ENCODE measurements at regions not wholly inside any gene's neighbourhood (a gene's known extent, or its start where the extent isn't known, plus 50 kb on each side); places are given as distances from the start of the nearest gene placed in this dataset.

GRCh38 chr18:68604256-68604655 lies 110.7 kb downstream of the TMX3 start:
- FAIRE-seq = no peak
- intact Hi-C loops (cut with DNase I) = no loop called here

DNA sequence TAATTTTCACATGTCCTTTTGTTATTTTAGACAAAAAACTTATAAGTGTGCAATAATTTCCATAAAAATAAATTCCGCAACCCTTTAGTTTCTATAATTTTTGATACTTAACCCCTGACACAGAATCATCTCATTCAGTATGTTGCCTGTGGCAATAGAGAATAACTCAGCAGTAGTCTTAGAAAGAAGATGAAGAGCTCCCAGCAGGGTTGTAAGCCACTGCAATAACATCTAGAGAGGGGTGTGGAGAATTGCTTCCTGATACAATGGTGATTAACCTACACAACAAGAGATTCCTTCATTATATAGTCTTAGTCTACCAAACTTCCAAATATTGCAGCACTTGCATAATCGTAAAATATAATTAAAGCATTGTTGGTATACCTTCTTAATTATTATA lies 118.9 kb downstream of the TMX3 start:
- no peaks in the 10 kb centered on the region for H3K27me3 ChIP-seq (ENCODE audit: control insufficient read depth, insufficient read depth, low read length)
- no peak overlapping the region for H3K4me3 ChIP-seq (ENCODE audit: low read length in 3 of 3)
- no peak for FAIRE-seq
- no peak for TF ChIP-seq CTCF (IDR thresholded peaks at IDR 0.05; ENCODE audit: borderline replicate concordance, extremely low read depth, insufficient read depth)
- DNase-seq = no peak
- H3K27ac ChIP-seq (ENCODE audit: low read depth in 2 of 2, low read length in 2 of 2) = no peak overlapping the region
- no peaks in the 10 kb centered on the region for H3K36me3 ChIP-seq (ENCODE audit: control insufficient read depth in 2 of 3, insufficient read depth in 3 of 3, low read length in 3 of 3)
- no peaks in the 10 kb centered on the region for H3K4me1 ChIP-seq (ENCODE audit: control insufficient read depth in 2 of 3, insufficient read depth in 2 of 3, low read depth in 1 of 3, low read length in 3 of 3)
- no peak overlapping the region for H3K9ac ChIP-seq (ENCODE audit: low read length in 3 of 3)
- no peaks in the 10 kb centered on the region for H3K9me3 ChIP-seq (ENCODE audit: control insufficient read depth in 2 of 3, insufficient read depth in 1 of 3, low read length in 3 of 3)
- intact Hi-C loops (cut with DNase I) = no loop called here

More at GRCh38 chr18:68604256-68604655, 110.7 kb downstream of the TMX3 start:
- Histone ChIP-seq H3K27me3 (ENCODE audit: control insufficient read depth, insufficient read depth, low read length) (no peaks in the 10 kb centered on the region), H3K36me3 (ENCODE audit: control insufficient read depth in 2 of 3, insufficient read depth in 3 of 3, low read length in 3 of 3) (no peaks in the 10 kb centered on the region), H3K9me3 (ENCODE audit: control insufficient read depth in 2 of 3, insufficient read depth in 1 of 3, low read length in 3 of 3) (no peaks in the 10 kb centered on the region), H3K4me3 (ENCODE audit: low read length in 3 of 3) (no peak overlapping the region), H3K27ac (ENCODE audit: low read depth in 2 of 2, low read length in 2 of 2) (no peak overlapping the region), H3K9ac (ENCODE audit: low read length in 3 of 3) (no peak overlapping the region), H3K4me1 (ENCODE audit: control insufficient read depth in 2 of 3, insufficient read depth in 2 of 3, low read depth in 1 of 3, low read length in 3 of 3) (no peaks in the 10 kb centered on the region)
- peak in 1 of 5 donors; percentile 2 for DNase-seq
- no peak for TF ChIP-seq CTCF (IDR thresholded peaks at IDR 0.05; ENCODE audit: borderline replicate concordance, extremely low read depth, insufficient read depth)

- FAIRE-seq = no peak
- TF ChIP-seq CTCF (IDR thresholded peaks at IDR 0.05; ENCODE audit: borderline replicate concordance, extremely low read depth, insufficient read depth) = no peak
- Histone ChIP-seq H3K36me3 (ENCODE audit: control insufficient read depth in 2 of 3, insufficient read depth in 3 of 3, low read length in 3 of 3) (no peaks in the 10 kb centered on the region), H3K27me3 (ENCODE audit: control insufficient read depth, insufficient read depth, low read length) (no peaks in the 10 kb centered on the region), H3K9ac (ENCODE audit: low read length in 3 of 3) (no peak overlapping the region), H3K9me3 (ENCODE audit: control insufficient read depth in 2 of 3, insufficient read depth in 1 of 3, low read length in 3 of 3) (no peaks in the 10 kb centered on the region), H3K4me3 (ENCODE audit: low read length in 3 of 3) (no peak overlapping the region), H3K27ac (ENCODE audit: low read depth in 2 of 2, low read length in 2 of 2) (no peak overlapping the region), H3K4me1 (ENCODE audit: control insufficient read depth in 2 of 3, insufficient read depth in 2 of 3, low read depth in 1 of 3, low read length in 3 of 3) (no peaks in the 10 kb centered on the region)
- DNase-seq = no peak
- intact Hi-C loops (cut with DNase I) = no loop called here
Measured at GRCh38 chr18:68588169-68588568, 126.7 kb downstream of the TMX3 start.

GRCh38 chr18:68583685-68584084 lies 131.2 kb downstream of the TMX3 start:
- no peaks in the 10 kb centered on the region for H3K36me3 ChIP-seq (ENCODE audit: control insufficient read depth in 2 of 3, insufficient read depth in 3 of 3, low read length in 3 of 3)
- FAIRE-seq (no peak), DNase-seq (no peak)
- no peak for TF ChIP-seq CTCF (IDR thresholded peaks at IDR 0.05; ENCODE audit: borderline replicate concordance, extremely low read depth, insufficient read depth)
- no peaks in the 10 kb centered on the region for H3K9me3 ChIP-seq (ENCODE audit: control insufficient read depth in 2 of 3, insufficient read depth in 1 of 3, low read length in 3 of 3)
- no peak overlapping the region for H3K9ac ChIP-seq (ENCODE audit: low read length in 3 of 3)
- no peak overlapping the region for H3K4me3 ChIP-seq (ENCODE audit: low read length in 3 of 3)
- no peak overlapping the region for H3K27ac ChIP-seq (ENCODE audit: low read depth in 2 of 2, low read length in 2 of 2)
- intact Hi-C loops (cut with DNase I) = no loop called here
- H3K4me1 ChIP-seq (ENCODE audit: control insufficient read depth in 2 of 3, insufficient read depth in 2 of 3, low read depth in 1 of 3, low read length in 3 of 3) = no peaks in the 10 kb centered on the region
- no peaks in the 10 kb centered on the region for H3K27me3 ChIP-seq (ENCODE audit: control insufficient read depth, insufficient read depth, low read length)
